IMR-90 (cell line): ENCODE measurements at regions not wholly inside any gene's neighbourhood (a gene's known extent, or its start where the extent isn't known, plus 50 kb on each side); places are given as distances from the start of the nearest gene placed in this dataset.

Experiments used
- ATAC-seq: fragments of 200-7000 bp; cut with Tn5 transposase; 2 replicates; pipeline ENCODE4 v1.9.1; 2020; ENCODE audit warnings: low read depth, mild to moderate bottlenecking, moderate library complexity
- BruUV-seq: library from RNA; stranded (reverse); fragments of 400-500 nt; replicated peaks from 2 replicates; lab custom pipeline; 2021; lab: Mats Ljungman, UMichigan
- CTCF ChIA-PET: fragments of 300-600 bp; formaldehyde crosslinking; extraction: SDS; loops from one replicate; lab custom pipeline; 2021; ENCODE audit warnings: antibody characterized with exemption; lab: Yijun Ruan, JAX
- POLR2A ChIA-PET: fragments of 300-600 bp; sonication (Branson Sonifier 250); formaldehyde crosslinking; loops from one replicate; lab custom pipeline; 2022; ENCODE audit warnings: antibody characterized with exemption; ENCODE audit not compliant: unreplicated experiment; lab: Charles Lee
- DNase-seq: peaks from one replicate; pipeline ENCODE4 v3.0.0; 2013
- H2AFZ ChIP-seq: replicated peaks from 2 replicates; pipeline ENCODE3; 2013; ENCODE audit warnings: low read length, mild to moderate bottlenecking; ENCODE audit not compliant: poor library complexity
- H2AK5ac ChIP-seq: 2 replicates; pipeline ENCODE4 v1.6.1; 2013; ENCODE audit warnings: low read depth, low read length, inconsistent platforms
- H2AK9ac ChIP-seq: replicated peaks from 2 replicates; pipeline ENCODE3; 2013; ENCODE audit warnings: mild to moderate bottlenecking, low read depth, low read length, moderate library complexity; ENCODE audit not compliant: poor library complexity
- H2BK120ac ChIP-seq: 2 replicates; pipeline ENCODE4 v1.6.1; 2013; ENCODE audit warnings: low read depth, low read length, inconsistent platforms
- H2BK15ac ChIP-seq: 3 replicates; pipeline ENCODE4 v1.6.1; 2013; ENCODE audit warnings: low read depth, low read length, inconsistent platforms
- H2BK20ac ChIP-seq: 2 replicates; pipeline ENCODE4 v1.6.1; 2013; ENCODE audit warnings: low read depth, mild to moderate bottlenecking, inconsistent platforms, low read length, moderate library complexity
- H2BK5ac ChIP-seq: 2 replicates; pipeline ENCODE4 v1.6.1; 2013; ENCODE audit warnings: mild to moderate bottlenecking, low read depth, low read length, inconsistent platforms; ENCODE audit not compliant: poor library complexity, severe bottlenecking
- H3K14ac ChIP-seq: replicated peaks from 2 replicates; pipeline ENCODE4 v1.6.1; 2013; ENCODE audit warnings: low read depth, low read length, inconsistent platforms
- H3K18ac ChIP-seq: 2 replicates; pipeline ENCODE4 v1.6.1; 2013; ENCODE audit warnings: low read depth, low read length, control low read depth
- H3K23ac ChIP-seq: 2 replicates; pipeline ENCODE4 v1.6.1; 2013; ENCODE audit warnings: low read depth, low read length, inconsistent platforms
- H3K27ac ChIP-seq: 2 replicates; pipeline ENCODE4 v1.5.1; 2013; ENCODE audit warnings: mild to moderate bottlenecking, control low read depth, low read length; ENCODE audit not compliant: insufficient read depth
- H3K27me3 ChIP-seq: 2 replicates; pipeline ENCODE4 v1.6.1; 2013; ENCODE audit warnings: low read length; ENCODE audit not compliant: control insufficient read depth, insufficient read depth
- H3K36me3 ChIP-seq: 2 replicates; pipeline ENCODE4 v1.6.1; 2013; ENCODE audit warnings: low read length, mixed read lengths; ENCODE audit not compliant: control insufficient read depth, insufficient read depth
- H3K4ac ChIP-seq: 2 replicates; pipeline ENCODE4 v1.6.1; 2013; ENCODE audit warnings: low read depth, low read length, inconsistent platforms
- H3K4me1 ChIP-seq: 2 replicates; pipeline ENCODE4 v1.6.1; 2013; ENCODE audit warnings: low read length, mixed read lengths; ENCODE audit not compliant: control insufficient read depth, insufficient read depth
- H3K4me2 ChIP-seq: 2 replicates; pipeline ENCODE4 v1.6.1; 2013; ENCODE audit warnings: low read depth, mild to moderate bottlenecking, control low read depth, low read length, moderate library complexity
- H3K4me3 ChIP-seq: 2 replicates; pipeline ENCODE4 v1.5.1; 2013; ENCODE audit warnings: low read depth, mild to moderate bottlenecking, control low read depth, low read length, moderate library complexity; ENCODE audit not compliant: insufficient read depth
- H3K56ac ChIP-seq: 2 replicates; pipeline ENCODE4 v1.6.1; 2013; ENCODE audit warnings: low read length, inconsistent platforms; ENCODE audit not compliant: insufficient read depth; ENCODE audit errors: extremely low read depth
- H3K79me1 ChIP-seq, 2 experiments: 2 replicates each; pipeline ENCODE4 v1.6.1; 2013; ENCODE audit warnings: low read length in 2 of 2, inconsistent platforms in 1 of 2, low read depth in 1 of 2
- H3K9ac ChIP-seq: 2 replicates; pipeline ENCODE4 v1.6.1; 2013; ENCODE audit warnings: low read depth, low read length, control low read depth
- H3K9me1 ChIP-seq: 2 replicates; pipeline ENCODE4 v1.6.1; 2013; ENCODE audit warnings: low read length, inconsistent platforms; ENCODE audit not compliant: insufficient read depth
- H3K9me3 ChIP-seq: 2 replicates; pipeline ENCODE4 v1.6.1; 2013; ENCODE audit warnings: low read length; ENCODE audit not compliant: control insufficient read depth, insufficient read depth
- H4K20me1 ChIP-seq: 2 replicates; pipeline ENCODE4 v1.6.1; 2013; ENCODE audit warnings: low read length, inconsistent platforms; ENCODE audit not compliant: insufficient read depth
- H4K5ac ChIP-seq: 2 replicates; pipeline ENCODE4 v1.6.1; 2013; ENCODE audit warnings: mild to moderate bottlenecking, low read depth, low read length, control low read depth
- H4K8ac ChIP-seq, 2 experiments: 2 replicates each; pipeline ENCODE4 v1.6.1; 2013; ENCODE audit warnings: low read depth in 2 of 2, low read length in 2 of 2, control low read depth in 1 of 2, inconsistent platforms in 1 of 2
- H4K91ac ChIP-seq: 2 replicates; pipeline ENCODE4 v1.6.1; 2013; ENCODE audit warnings: low read depth, low read length, inconsistent platforms; ENCODE audit not compliant: insufficient read depth
- BHLHE40 ChIP-seq: fragments of 150-350 bp; IDR thresholded peaks from 2 replicates; pipeline ENCODE4 v1.6.1; 2016; ENCODE audit warnings: mild to moderate bottlenecking, low read depth, low read length
- CEBPB ChIP-seq: IDR thresholded peaks from 2 replicates; pipeline ENCODE4 v1.6.1; 2012; ENCODE audit warnings: low read depth, low read length, improper control_type of control experiment
- CHD1 ChIP-seq: IDR thresholded peaks from 2 replicates; pipeline ENCODE4 v1.6.1; 2012; ENCODE audit warnings: low read depth, low read length, improper control_type of control experiment
- ELK1 ChIP-seq: fragments of 150-350 bp; IDR thresholded peaks from 2 replicates; pipeline ENCODE4 v1.6.1; 2016; ENCODE audit warnings: low read depth, mild to moderate bottlenecking, low read length, moderate library complexity, borderline replicate concordance
- FOS ChIP-seq: fragments of 150-350 bp; IDR thresholded peaks from 2 replicates; pipeline ENCODE4 v1.6.1; 2016; ENCODE audit warnings: low read depth, low read length
- MAFK ChIP-seq: IDR thresholded peaks from 2 replicates; pipeline ENCODE4 v1.6.1; 2012; ENCODE audit warnings: low read depth, low read length, improper control_type of control experiment
- MAZ ChIP-seq: IDR thresholded peaks from 2 replicates; pipeline ENCODE4 v1.6.1; 2012; ENCODE audit warnings: low read depth, mild to moderate bottlenecking, low read length, improper control_type of control experiment, moderate library complexity, borderline replicate concordance
- MXI1 ChIP-seq: IDR thresholded peaks from 2 replicates; pipeline ENCODE4 v1.6.1; 2012; ENCODE audit warnings: low read depth, mild to moderate bottlenecking, low read length, moderate library complexity, borderline replicate concordance
- NFE2L2 ChIP-seq: fragments of 150-350 bp; IDR thresholded peaks from 2 replicates; pipeline ENCODE4 v1.6.1; 2016; ENCODE audit warnings: low read depth, mild to moderate bottlenecking, low read length
- POLR2A ChIP-seq: IDR thresholded peaks from 2 replicates; pipeline ENCODE4 v1.6.1; 2012; ENCODE audit warnings: mild to moderate bottlenecking, low read depth, low read length
- RAD21 ChIP-seq: IDR thresholded peaks from 2 replicates; pipeline ENCODE4 v1.6.1; 2012; ENCODE audit warnings: low read length, improper control_type of control experiment
- RCOR1 ChIP-seq: IDR thresholded peaks from 2 replicates; pipeline ENCODE4 v1.6.1; 2012; ENCODE audit warnings: mild to moderate bottlenecking, low read length, improper control_type of control experiment; ENCODE audit not compliant: insufficient replicate concordance
- RFX5 ChIP-seq: IDR thresholded peaks from 2 replicates; pipeline ENCODE4 v1.8.0; 2012; ENCODE audit warnings: low read depth, mild to moderate bottlenecking, low read length, moderate library complexity
- SMC3 ChIP-seq: fragments of 150-350 bp; IDR thresholded peaks from 2 replicates; pipeline ENCODE4 v1.6.1; 2016; ENCODE audit warnings: low read depth, mild to moderate bottlenecking, antibody characterized with exemption, low read length, moderate library complexity
- WGBS, 2 experiments: methylation state at CpG; one replicate each; pipeline versions ENCODE4 v1.1.5 to v1.1.7; 2013; ENCODE audit warnings: missing lambda C conversion rate in 2 of 2; ENCODE audit not compliant: insufficient read length in 1 of 2; ENCODE audit errors: extremely low coverage in 2 of 2; 5-methylcytosine and 5-hydroxymethylcytosine counted together
- dilution Hi-C: fragments of 300-500 bp; cut with HindIII; formaldehyde crosslinking; loops from one replicate; pipeline ENCODE4 v1.14.3; 2018; ENCODE audit warnings: low sequenced_read_pairs; ENCODE audit not compliant: unreplicated experiment
- in situ Hi-C: fragments of 300-500 bp; cut with MboI; formaldehyde crosslinking; loops from 3 replicates; pipeline ENCODE4 v1.14.3; 2019; ENCODE audit warnings: low sequenced_read_pairs, inconsistent platforms, mixed read lengths
- intact Hi-C: fragments of 100-400 bp; cut with micrococcal nuclease; formaldehyde crosslinking; loops from 2 replicates; pipeline ENCODE4 v1.10.0; 2022
- TF ChIP-seq, protein P1 (sequence below): conservative IDR thresholded peaks from 2 replicates; pipeline ENCODE4 v1.5.1; 2012; ENCODE audit warnings: mild to moderate bottlenecking, low read depth, low read length, improper control_type of control experiment
- TF ChIP-seq, protein P2 (sequence below): fragments of 150-350 bp; IDR thresholded peaks from 2 replicates; pipeline ENCODE4 v1.6.1; 2017; ENCODE audit warnings: mild to moderate bottlenecking, antibody characterized with exemption, low read length, low read depth

DNA sequence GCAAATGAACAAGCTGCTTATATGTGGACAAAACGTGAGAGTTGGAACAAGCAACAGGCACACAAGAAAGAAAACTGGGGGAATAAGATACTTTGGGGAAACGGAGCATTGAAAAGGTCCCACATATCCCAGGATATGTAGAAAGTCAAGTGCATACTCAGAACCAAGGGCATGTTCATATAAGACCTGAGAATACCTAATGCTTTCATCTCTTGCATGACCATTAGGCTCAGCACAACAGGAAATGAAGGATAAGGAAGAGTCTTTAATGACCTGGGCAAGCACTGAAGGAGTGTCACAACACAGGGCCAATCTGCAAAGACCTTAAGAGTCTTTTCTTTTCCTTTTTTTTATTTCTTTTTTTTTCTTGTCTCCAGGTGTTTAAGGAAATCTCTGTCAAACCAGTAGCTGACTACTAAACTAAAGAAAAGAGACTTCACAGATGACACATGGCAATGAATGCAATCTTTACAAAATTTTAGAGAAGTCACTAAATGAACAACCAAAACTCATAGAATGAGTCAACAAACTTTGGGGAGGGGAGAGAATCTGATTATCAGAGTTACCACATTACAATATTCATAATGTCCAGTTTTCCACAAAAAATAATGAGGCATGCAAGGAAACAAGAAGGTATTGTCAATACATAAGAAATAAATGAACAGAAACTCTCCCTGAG lies 67.9 kb upstream of the STK26 start:
- H3K27ac ChIP-seq, result no peak overlapping the region
- no CpG with 5 or more reads among the region's 2 CpGs for WGBS, 2 experiments
- no peak overlapping the region for H2AFZ ChIP-seq
- H4K5ac ChIP-seq, result no peak overlapping the region
- no peak overlapping the region for H3K14ac ChIP-seq
- H3K56ac ChIP-seq, result no peak overlapping the region
- H3K4me3 ChIP-seq, result no peak overlapping the region
- peaks cover 2% of the 10 kb centered on the region; the same call in 1 of the 2 replicates for H3K27me3 ChIP-seq
- H3K18ac ChIP-seq, result no peak overlapping the region
- POLR2A ChIA-PET, result no interaction called here
- in situ Hi-C loops, result no loop called here
- CTCF ChIA-PET, result interaction anchor here (0.6 kb wide), 1 partner anchor 108 kb away, joined by 3 read pairs; no protein-coding TSS in a partner anchor
- H3K23ac ChIP-seq, result no peak overlapping the region
- no peak overlapping the region for H2BK20ac ChIP-seq
- H2BK120ac ChIP-seq, result no peak overlapping the region
- no peak overlapping the region for H4K91ac ChIP-seq
- no peak overlapping the region for H2BK5ac ChIP-seq
- no TSS peak for BruUV-seq
- DNase-seq (no peak), ATAC-seq (no peak)
- TF ChIP-seq BHLHE40 (no peak), RAD21 (no peak), MAFK (no peak), RFX5 (no peak), NFE2L2 (no peak), POLR2A (no peak), ELK1 (no peak), MXI1 (no peak), SMC3 (no peak), CEBPB (no peak), MAZ (no peak), CHD1 (no peak), RCOR1 (no peak), FOS (no peak)
- TF ChIP-seq, protein P1, sequence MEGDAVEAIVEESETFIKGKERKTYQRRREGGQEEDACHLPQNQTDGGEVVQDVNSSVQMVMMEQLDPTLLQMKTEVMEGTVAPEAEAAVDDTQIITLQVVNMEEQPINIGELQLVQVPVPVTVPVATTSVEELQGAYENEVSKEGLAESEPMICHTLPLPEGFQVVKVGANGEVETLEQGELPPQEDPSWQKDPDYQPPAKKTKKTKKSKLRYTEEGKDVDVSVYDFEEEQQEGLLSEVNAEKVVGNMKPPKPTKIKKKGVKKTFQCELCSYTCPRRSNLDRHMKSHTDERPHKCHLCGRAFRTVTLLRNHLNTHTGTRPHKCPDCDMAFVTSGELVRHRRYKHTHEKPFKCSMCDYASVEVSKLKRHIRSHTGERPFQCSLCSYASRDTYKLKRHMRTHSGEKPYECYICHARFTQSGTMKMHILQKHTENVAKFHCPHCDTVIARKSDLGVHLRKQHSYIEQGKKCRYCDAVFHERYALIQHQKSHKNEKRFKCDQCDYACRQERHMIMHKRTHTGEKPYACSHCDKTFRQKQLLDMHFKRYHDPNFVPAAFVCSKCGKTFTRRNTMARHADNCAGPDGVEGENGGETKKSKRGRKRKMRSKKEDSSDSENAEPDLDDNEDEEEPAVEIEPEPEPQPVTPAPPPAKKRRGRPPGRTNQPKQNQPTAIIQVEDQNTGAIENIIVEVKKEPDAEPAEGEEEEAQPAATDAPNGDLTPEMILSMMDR, result no peak
- TF ChIP-seq, protein P2, sequence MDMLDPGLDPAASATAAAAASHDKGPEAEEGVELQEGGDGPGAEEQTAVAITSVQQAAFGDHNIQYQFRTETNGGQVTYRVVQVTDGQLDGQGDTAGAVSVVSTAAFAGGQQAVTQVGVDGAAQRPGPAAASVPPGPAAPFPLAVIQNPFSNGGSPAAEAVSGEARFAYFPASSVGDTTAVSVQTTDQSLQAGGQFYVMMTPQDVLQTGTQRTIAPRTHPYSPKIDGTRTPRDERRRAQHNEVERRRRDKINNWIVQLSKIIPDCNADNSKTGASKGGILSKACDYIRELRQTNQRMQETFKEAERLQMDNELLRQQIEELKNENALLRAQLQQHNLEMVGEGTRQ, result no peak
- no peaks in the 10 kb centered on the region for H3K36me3 ChIP-seq
- intact Hi-C loops, result no loop called here
- no peaks in the 10 kb centered on the region for H3K9me3 ChIP-seq
- no peak overlapping the region for H3K4ac ChIP-seq
- H3K9ac ChIP-seq, result no peak overlapping the region
- no peak overlapping the region for H2BK15ac ChIP-seq
- H4K8ac ChIP-seq, result no peak overlapping the region
- no peaks in the 10 kb centered on the region for H4K20me1 ChIP-seq
- H3K4me1 ChIP-seq, result no peaks in the 10 kb centered on the region
- no peak overlapping the region for H3K4me2 ChIP-seq
- dilution Hi-C loops, result no loop called here
- H2AK9ac ChIP-seq, result no peak overlapping the region
- no peak overlapping the region for H2AK5ac ChIP-seq
- H3K9me1 ChIP-seq, result no peaks in the 10 kb centered on the region
- H3K79me1 ChIP-seq, result no peaks in the 10 kb centered on the region
